SU-DHL-6 (cell line): ENCODE measurements at regions not wholly inside any gene's neighbourhood (a gene's known extent, or its start where the extent isn't known, plus 50 kb on each side); places are given as distances from the start of the nearest gene placed in this dataset.

Experiments used
- CTCF ChIP-seq: fragments of 200-600 bp; sonication (generic); IDR thresholded peaks from one replicate; pipeline ENCODE4 v1.5.1; 2017; ENCODE audit warnings: antibody characterized with exemption, mild to moderate bottlenecking, low read length, moderate library complexity; ENCODE audit not compliant: insufficient read depth, poor library complexity, severe bottlenecking
- EZH2phosphoT487 ChIP-seq: fragments of 200-600 bp; sonication (generic), shearing (Covaris generic); conservative IDR thresholded peaks from 2 replicates; pipeline ENCODE4 v1.6.1; 2018; ENCODE audit warnings: mild to moderate bottlenecking, antibody characterized with exemption, low read length, moderate library complexity, mixed read lengths

GRCh38 chr2:11028407-11028916 lies 116.7 kb downstream of the KCNF1 start:
- no peak for TF ChIP-seq CTCF
- TF ChIP-seq EZH2phosphoT487: no peak
